ENCODE measurements at regions not wholly inside any gene's neighbourhood (a gene's known extent, or its start where the extent isn't known, plus 50 kb on each side); places are given as distances from the start of the nearest gene placed in this dataset.
"Not testable (repeated sequence)": the region's sequence is repeated elsewhere in the genome, so short reads cannot be mapped to it uniquely, and the experiment has no call there.

GRCh38 chr11:96523656-96524055 lies 133.8 kb downstream of the JRKL start:
- DNase-seq: no peak

- no peak for DNase-seq
These were observed 134.7 kb downstream of the JRKL start for GRCh38 chr11:96524475-96524874.

GRCh38 chr11:96530473-96530872 lies 140.7 kb downstream of the JRKL start:
- no peak for DNase-seq

GRCh38 chr11:96538104-96538503 lies 148.3 kb downstream of the JRKL start:
- DNase-seq: no peak

- DNase-seq: no peak
These were observed 148.8 kb downstream of the JRKL start for GRCh38 chr11:96538622-96539021.

GRCh38 chr11:96540875-96541274 lies 151.1 kb downstream of the JRKL start:
- DNase-seq: no peak

- no peak for DNase-seq
These were observed 153.4 kb downstream of the JRKL start for GRCh38 chr11:96543177-96543576.

- not testable (repeated sequence) for DNase-seq
These were observed 155.4 kb downstream of the JRKL start for GRCh38 chr11:96545192-96545591.

GRCh38 chr11:96551136-96551535 lies 161.3 kb downstream of the JRKL start:
- no peak for DNase-seq

GRCh38 chr11:96554236-96554820 lies 164.5 kb downstream of the JRKL start:
- no peak for DNase-seq

GRCh38 chr11:96555826-96556225 lies 166.0 kb downstream of the JRKL start:
- not testable (repeated sequence) for DNase-seq

GRCh38 chr11:96560727-96561126 lies 170.9 kb downstream of the JRKL start:
- not testable (repeated sequence) for DNase-seq

- no peak for DNase-seq
These were observed 177.4 kb downstream of the JRKL start for GRCh38 chr11:96567176-96567575.

- no peak for DNase-seq
These were observed 177.9 kb downstream of the JRKL start for GRCh38 chr11:96567667-96568066.

GRCh38 chr11:96576383-96576782 lies 186.6 kb downstream of the JRKL start:
- no peak for DNase-seq

- DNase-seq: no peak
These were observed 188.6 kb downstream of the JRKL start for GRCh38 chr11:96578379-96578778.

- no peak for DNase-seq
These were observed 189.8 kb downstream of the JRKL start for GRCh38 chr11:96579656-96580055.

- DNase-seq: no peak
These were observed 190.7 kb downstream of the JRKL start for GRCh38 chr11:96580476-96581040.

- not testable (repeated sequence) for DNase-seq
These were observed 196.4 kb downstream of the JRKL start for GRCh38 chr11:96585944-96586880.

GRCh38 chr11:96588793-96589192 lies 199.0 kb downstream of the JRKL start:
- not testable (repeated sequence) for DNase-seq

GRCh38 chr11:96595011-96595410 lies 205.2 kb downstream of the JRKL start:
- DNase-seq: no peak

GRCh38 chr11:96607864-96608558 lies 218.2 kb downstream of the JRKL start:
- DNase-seq: no peak

GRCh38 chr11:96614101-96614500 lies 224.3 kb downstream of the JRKL start:
- DNase-seq: no peak

Data from NCI-H1694 treated with DMSO at 0.1 percent for 48 hours (cell line).